ENCODE measurements at regions not wholly inside any gene's neighbourhood (a gene's known extent, or its start where the extent isn't known, plus 50 kb on each side); places are given as distances from the start of the nearest gene placed in this dataset.

DNA sequence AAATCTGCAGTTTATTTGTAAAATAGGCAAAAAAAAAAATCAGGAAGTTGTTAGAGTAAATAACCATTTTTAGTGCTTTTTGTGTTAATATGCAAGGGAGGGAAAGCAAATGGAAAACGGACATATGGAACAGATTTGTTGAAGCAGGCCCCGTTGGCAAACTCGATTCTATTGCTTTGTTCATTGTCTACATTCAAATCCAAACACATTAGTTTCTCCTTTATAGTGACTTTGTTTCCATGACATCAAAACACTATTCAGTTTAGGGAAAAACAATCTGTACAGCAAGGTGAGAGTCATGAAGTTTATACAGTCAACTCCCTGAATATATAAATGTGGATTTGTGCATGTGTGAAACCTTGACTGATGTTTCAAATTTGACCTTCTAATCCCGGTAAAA lies 142.2 kb downstream of the FAM47A start:
- no peak for DNase-seq (ENCODE audit: low read depth in 2 of 2)
- H3K4me3 ChIP-seq (replicated peaks in 1 of 2; ENCODE audit: low read depth in 2 of 2, low read length in 2 of 2), result no peak overlapping the region
- TF ChIP-seq, protein P1, sequence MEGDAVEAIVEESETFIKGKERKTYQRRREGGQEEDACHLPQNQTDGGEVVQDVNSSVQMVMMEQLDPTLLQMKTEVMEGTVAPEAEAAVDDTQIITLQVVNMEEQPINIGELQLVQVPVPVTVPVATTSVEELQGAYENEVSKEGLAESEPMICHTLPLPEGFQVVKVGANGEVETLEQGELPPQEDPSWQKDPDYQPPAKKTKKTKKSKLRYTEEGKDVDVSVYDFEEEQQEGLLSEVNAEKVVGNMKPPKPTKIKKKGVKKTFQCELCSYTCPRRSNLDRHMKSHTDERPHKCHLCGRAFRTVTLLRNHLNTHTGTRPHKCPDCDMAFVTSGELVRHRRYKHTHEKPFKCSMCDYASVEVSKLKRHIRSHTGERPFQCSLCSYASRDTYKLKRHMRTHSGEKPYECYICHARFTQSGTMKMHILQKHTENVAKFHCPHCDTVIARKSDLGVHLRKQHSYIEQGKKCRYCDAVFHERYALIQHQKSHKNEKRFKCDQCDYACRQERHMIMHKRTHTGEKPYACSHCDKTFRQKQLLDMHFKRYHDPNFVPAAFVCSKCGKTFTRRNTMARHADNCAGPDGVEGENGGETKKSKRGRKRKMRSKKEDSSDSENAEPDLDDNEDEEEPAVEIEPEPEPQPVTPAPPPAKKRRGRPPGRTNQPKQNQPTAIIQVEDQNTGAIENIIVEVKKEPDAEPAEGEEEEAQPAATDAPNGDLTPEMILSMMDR (IDR thresholded peaks at IDR 0.05; ENCODE audit: low read depth, low read length), result no peak

DNA sequence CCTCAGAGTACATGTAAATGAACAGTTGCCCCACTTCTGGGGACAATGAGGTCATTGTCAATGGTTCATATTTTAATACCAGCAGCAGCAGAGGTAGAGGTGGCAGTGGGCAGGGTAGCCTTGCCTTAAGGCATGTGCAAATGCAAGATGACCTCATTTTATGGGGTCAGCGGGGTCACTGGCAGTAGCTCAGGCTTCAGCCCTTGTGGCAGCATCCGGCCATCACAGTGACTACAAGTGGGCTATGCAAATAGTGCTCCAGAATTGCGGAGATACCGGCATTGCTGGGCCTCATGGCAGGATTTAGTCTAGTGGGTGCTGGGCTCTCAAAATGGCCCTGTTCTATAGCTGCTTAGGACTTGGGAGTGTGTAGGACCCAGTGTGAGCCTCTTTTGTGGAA lies 144.7 kb downstream of the FAM47A start:
- H3K4me3 ChIP-seq (replicated peaks in 1 of 2; ENCODE audit: low read depth in 2 of 2, low read length in 2 of 2), result no peak overlapping the region
- DNase-seq (ENCODE audit: low read depth in 2 of 2), result no peak
- TF ChIP-seq, protein P1 (IDR thresholded peaks at IDR 0.05; ENCODE audit: low read depth, low read length), result no peak

DNA sequence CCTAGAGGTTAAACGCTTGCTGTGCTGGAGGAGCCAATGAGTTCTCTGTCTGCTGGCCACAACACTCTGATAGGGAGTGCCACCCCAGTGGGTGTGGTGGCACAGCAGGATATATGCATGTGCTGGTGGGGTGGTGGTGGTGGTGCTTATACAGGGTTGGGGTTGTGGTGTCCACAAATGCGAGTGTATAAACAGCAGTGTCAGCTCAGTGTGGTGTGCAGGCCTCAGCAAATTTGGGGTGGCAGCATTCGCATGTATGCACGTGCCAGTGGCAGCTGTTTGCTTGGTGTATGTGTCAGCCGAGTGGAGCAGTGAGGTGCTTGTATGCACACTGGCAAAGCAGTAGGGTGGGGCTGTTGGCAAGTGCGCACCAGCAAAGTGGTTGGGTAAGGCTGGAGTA lies 157.4 kb downstream of the FAM47A start:
- TF ChIP-seq, protein P1 (IDR thresholded peaks at IDR 0.05; ENCODE audit: low read depth, low read length), result no peak
- DNase-seq (ENCODE audit: low read depth in 2 of 2), result no peak
- H3K4me3 ChIP-seq (replicated peaks in 1 of 2; ENCODE audit: low read depth in 2 of 2, low read length in 2 of 2), result no peak overlapping the region

DNA sequence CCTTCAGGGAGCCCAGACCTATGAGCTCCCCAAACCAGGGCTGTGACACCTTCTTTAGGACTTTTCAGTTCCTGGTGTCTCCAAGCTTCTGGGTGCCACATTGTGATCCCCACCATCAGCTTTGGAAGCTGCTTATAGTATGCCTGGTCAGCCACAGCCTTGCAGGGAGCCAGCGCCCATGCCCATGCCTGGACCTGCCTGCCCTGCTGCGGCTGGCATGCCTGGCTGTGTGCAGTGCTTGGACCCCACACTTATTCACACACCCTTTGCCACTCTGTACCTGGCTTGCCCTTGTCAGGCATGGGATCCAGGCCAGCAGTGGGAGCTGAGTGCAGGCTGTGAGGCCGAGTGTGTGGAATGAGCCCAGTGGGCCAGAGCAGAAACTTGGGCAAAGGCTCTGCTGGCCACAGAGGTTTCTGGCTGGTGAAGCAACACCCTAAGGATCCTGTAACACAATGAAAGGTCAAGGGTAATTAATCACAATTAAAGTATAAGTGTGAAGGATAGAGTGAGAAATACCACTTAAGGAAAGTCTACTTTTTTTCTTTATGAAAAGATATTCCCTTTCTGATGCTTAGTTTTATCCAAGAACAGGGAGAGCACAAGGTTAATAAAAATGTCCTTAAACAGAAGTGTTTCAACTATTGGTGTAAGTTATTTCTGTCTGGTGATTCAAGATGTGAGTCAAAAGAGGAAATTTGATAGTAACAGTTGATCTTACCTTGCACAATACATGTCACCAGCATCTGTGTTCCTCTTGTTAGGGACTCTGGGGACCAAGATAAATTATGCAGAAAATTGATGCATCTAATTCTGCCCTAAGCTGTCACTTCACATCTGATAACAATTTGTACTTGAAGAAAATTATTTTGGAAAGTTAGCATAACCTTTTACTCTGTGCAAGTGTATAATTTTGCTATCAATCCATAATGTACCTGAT lies 161.8 kb downstream of the FAM47A start:
- TF ChIP-seq, protein P1 (IDR thresholded peaks at IDR 0.05; ENCODE audit: low read depth, low read length), result no peak
- no peak for DNase-seq (ENCODE audit: low read depth in 2 of 2)
- H3K4me3 ChIP-seq (replicated peaks in 1 of 2; ENCODE audit: low read depth in 2 of 2, low read length in 2 of 2), result no peak overlapping the region

DNA sequence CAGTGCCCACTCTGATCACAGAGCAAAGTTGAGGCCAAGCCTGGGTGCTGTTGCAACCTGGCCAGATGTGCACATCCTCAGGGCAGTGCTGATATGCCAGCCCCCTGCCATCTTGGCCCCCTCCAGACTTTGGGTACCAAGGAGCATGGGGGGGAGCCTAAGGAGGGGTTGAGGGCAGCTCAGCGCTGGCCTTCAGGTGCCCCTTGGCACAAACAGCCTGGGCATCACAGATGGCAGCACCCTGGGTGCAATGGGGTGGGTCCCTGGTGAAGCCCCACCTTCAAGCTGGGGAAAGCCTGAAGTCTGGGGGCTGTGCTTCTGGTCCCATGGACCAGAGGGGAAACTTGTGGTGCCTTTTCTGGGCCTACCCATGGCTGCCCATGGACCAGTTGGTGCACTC lies 163.0 kb downstream of the FAM47A start:
- TF ChIP-seq, protein P1 (IDR thresholded peaks at IDR 0.05; ENCODE audit: low read depth, low read length), result no peak
- no peak for DNase-seq (ENCODE audit: low read depth in 2 of 2)
- H3K4me3 ChIP-seq (replicated peaks in 1 of 2; ENCODE audit: low read depth in 2 of 2, low read length in 2 of 2), result no peak overlapping the region

DNA sequence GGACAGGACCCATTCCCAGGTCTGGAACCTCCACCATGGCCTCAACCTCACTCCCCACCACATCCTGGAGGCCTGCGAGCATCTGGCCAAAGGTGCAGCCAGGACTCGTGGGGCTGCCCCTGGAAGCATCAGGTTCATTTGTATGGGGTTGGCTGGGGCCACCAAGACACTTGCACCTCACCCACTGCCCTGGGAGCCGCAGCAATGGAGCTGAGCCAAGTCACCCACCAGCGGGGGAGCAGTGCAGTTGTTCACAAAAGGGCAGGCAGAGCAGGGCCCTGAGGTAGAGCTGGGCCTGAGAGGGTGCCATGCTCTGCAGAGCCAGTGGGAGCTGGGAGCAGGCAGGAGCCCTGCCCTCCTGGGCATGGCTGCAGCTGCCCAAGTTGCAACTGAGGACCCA lies 163.5 kb downstream of the FAM47A start:
- H3K4me3 ChIP-seq (replicated peaks in 1 of 2; ENCODE audit: low read depth in 2 of 2, low read length in 2 of 2), result no peak overlapping the region
- no peak for DNase-seq (ENCODE audit: low read depth in 2 of 2)
- TF ChIP-seq, protein P1 (IDR thresholded peaks at IDR 0.05; ENCODE audit: low read depth, low read length), result no peak
